ENCODE measurements at regions not wholly inside any gene's neighbourhood (a gene's known extent, or its start where the extent isn't known, plus 50 kb on each side); places are given as distances from the start of the nearest gene placed in this dataset.
"Not testable (repeated sequence)": the region's sequence is repeated elsewhere in the genome, so short reads cannot be mapped to it uniquely, and the experiment has no call there.

DNA sequence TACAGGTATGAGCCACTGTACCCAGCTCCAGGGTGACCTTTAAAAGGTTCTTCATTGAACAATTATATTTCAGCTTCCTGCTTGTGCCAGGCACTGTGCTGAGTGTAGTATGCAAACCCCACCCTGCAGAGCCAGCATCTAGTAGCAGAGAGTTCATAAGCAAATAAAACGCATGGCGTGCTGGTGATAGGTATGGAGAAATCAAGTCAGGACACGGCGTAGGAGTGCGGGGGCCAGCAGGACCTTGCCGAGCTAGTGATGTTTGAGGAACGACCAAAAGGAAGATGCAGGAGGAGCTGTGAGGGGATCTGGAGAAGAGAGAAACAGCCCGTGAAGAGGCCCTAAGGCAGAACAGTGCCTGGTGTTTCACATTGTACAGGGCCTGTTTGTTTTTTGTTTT, 105.8 kb downstream of the CRLF3 start:
- DNase-seq = peak; percentile 19
- H3K4me1 Mint-ChIP-seq; H3K27ac Mint-ChIP-seq; ATAC-seq (ENCODE audit: low read depth); H3K36me3 Mint-ChIP-seq; POLR2A ChIA-PET; H3K27me3 Mint-ChIP-seq; H3K9me3 Mint-ChIP-seq; H3K4me3 Mint-ChIP-seq: not testable (repeated sequence)

- H3K27ac Mint-ChIP-seq; ATAC-seq (ENCODE audit: low read depth); DNase-seq; POLR2A ChIA-PET; H3K4me3 Mint-ChIP-seq; H3K4me1 Mint-ChIP-seq; H3K27me3 Mint-ChIP-seq; H3K9me3 Mint-ChIP-seq; H3K36me3 Mint-ChIP-seq: not testable (repeated sequence)
Measured at GRCh38 chr17:30718099-30718447, 106.4 kb downstream of the CRLF3 start.

DNA sequence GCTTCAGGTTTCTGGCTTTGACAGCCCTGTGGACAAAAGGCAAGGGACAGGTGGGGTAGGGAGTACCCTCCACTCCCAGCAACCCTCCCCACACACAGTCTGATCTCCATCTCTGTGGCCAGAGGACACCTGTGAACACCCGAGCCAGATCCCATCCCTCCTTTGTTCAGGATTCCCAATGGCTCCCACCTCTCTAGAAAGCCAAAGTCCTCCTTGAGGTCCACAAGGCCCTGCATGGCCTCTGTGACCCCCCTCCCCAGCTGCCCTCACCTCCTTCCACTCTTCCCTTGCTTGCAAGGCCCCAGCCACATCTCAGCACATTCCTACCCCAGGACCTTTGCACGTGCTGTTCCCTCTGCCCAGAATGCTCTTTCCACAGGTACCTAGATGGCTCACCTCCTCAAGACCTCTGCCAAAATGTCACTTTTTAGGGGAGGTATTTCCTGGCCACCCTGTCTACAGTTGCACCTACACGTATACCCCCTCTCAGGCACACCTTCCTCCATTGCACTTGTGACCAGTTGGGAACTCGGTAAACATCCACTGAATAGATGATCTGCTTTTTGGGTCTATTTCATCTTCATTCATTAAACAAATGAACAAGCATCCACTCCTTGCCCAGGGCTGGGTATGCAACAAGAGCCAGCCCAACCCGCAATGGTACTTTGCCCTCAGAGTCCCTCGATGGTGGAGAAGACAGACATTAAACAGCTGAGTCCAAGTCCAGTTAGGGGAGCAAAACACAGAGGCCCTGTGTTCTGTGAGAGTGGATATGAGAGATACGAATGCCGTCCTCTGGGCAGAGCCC, 107.0 kb downstream of the CRLF3 start:
- Mint-ChIP-seq H3K9me3 (no peaks in the 10 kb centered on the region), H3K27me3 (no peaks in the 10 kb centered on the region), H3K4me3 (no peak overlapping the region), H3K4me1 (peaks cover 7% of the 10 kb centered on the region), H3K36me3 (no peaks in the 10 kb centered on the region), H3K27ac (no peak overlapping the region)
- ATAC-seq (ENCODE audit: low read depth) = no peak
- DNase-seq = peak; percentile 5
- POLR2A ChIA-PET = no interaction called here

DNA sequence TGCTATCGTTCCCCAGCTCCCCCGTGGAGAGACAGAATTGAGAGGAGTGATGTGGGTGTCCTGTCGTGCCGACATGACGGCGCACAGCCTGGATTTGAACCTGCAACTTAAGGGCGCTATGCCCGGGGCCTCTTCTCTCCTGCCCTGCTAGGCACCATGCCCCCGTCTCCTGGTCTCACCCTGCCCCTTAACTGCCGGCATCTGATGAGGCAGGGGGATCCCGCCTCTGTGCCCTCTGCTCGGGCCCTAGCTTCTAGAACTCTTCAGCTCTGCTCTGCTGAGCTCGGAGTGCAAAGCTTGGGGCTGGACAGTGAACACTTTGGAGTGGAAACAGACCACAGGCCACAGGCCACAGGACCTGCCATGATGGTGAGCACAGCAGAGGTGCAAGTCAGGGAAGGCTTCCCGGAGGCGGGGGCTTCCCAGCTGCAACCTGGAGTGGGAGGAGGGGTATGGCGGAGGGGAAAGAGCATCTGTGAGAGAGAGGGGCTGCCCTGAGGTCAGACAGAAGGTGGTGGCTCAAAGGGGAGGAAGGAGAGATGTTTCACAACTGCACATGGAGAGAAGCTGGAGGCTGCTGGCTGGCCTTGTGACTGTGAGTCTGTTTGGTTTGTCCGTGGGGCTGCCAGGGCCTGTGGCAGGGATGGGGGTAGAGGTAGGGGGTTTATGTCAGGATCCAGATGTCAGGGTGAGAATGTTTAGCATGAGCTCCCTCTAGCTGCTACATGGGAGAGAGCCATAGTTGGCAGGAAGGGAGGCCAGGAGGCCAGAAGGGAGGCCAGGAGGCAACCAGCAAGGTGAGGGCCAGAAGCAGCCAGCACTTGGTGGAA, 107.8 kb downstream of the CRLF3 start:
- peak; percentile 35 for DNase-seq
- ATAC-seq (ENCODE audit: low read depth) = no peak
- POLR2A ChIA-PET = no interaction called here
- Mint-ChIP-seq H3K4me3 (no peak overlapping the region), H3K27ac (no peak overlapping the region), H3K36me3 (no peaks in the 10 kb centered on the region), H3K27me3 (no peaks in the 10 kb centered on the region), H3K4me1 (peaks cover 7% of the 10 kb centered on the region), H3K9me3 (no peaks in the 10 kb centered on the region)

GRCh38 chr17:30714825-30715622, 109.5 kb downstream of the CRLF3 start:
- H3K4me1 Mint-ChIP-seq = not testable (repeated sequence)

GRCh38 chr17:30713805-30714204, 110.7 kb downstream of the CRLF3 start:
- H3K27ac Mint-ChIP-seq; H3K36me3 Mint-ChIP-seq; H3K4me1 Mint-ChIP-seq; POLR2A ChIA-PET; ATAC-seq (ENCODE audit: low read depth); H3K4me3 Mint-ChIP-seq; H3K9me3 Mint-ChIP-seq; DNase-seq: not testable (repeated sequence)
- peaks cover 12% of the 10 kb centered on the region for H3K27me3 Mint-ChIP-seq

More at GRCh38 chr17:30714825-30715622, 109.5 kb downstream of the CRLF3 start:
- POLR2A ChIA-PET = interaction anchor here (0.6 kb wide), 1 partner anchor 16 kb away, joined by 4 read pairs; no protein-coding TSS in a partner anchor
- ATAC-seq (ENCODE audit: low read depth) = peak; percentile 62
- H3K9me3 Mint-ChIP-seq, H3K27ac Mint-ChIP-seq, H3K36me3 Mint-ChIP-seq, H3K4me3 Mint-ChIP-seq: not testable (repeated sequence)
- DNase-seq = peak; percentile 68
- peaks cover 12% of the 10 kb centered on the region for H3K27me3 Mint-ChIP-seq

DNA sequence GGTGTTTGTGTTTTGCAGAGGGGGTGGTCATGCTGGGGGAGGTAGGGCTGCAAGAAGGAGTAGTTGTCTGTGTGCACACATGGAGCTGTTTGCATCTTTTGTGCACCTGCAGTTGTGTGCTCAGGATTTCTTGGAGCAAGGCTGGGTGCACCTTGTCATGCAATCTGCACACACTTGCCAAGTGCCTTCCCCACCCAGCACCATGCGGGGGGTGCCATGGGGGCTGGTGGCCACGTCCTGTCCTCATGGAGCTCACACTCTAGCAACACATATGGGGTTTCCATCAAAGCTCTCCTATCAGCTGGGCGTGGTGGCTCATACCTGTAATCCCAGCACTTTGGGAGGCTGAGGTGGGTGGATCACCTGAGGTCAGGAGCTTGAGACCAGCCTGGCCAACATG, 111.6 kb downstream of the CRLF3 start:
- H3K27ac Mint-ChIP-seq; H3K9me3 Mint-ChIP-seq; ATAC-seq (ENCODE audit: low read depth); H3K4me3 Mint-ChIP-seq; H3K4me1 Mint-ChIP-seq; H3K36me3 Mint-ChIP-seq; DNase-seq; POLR2A ChIA-PET: not testable (repeated sequence)
- peaks cover 20% of the 10 kb centered on the region for H3K27me3 Mint-ChIP-seq

DNA sequence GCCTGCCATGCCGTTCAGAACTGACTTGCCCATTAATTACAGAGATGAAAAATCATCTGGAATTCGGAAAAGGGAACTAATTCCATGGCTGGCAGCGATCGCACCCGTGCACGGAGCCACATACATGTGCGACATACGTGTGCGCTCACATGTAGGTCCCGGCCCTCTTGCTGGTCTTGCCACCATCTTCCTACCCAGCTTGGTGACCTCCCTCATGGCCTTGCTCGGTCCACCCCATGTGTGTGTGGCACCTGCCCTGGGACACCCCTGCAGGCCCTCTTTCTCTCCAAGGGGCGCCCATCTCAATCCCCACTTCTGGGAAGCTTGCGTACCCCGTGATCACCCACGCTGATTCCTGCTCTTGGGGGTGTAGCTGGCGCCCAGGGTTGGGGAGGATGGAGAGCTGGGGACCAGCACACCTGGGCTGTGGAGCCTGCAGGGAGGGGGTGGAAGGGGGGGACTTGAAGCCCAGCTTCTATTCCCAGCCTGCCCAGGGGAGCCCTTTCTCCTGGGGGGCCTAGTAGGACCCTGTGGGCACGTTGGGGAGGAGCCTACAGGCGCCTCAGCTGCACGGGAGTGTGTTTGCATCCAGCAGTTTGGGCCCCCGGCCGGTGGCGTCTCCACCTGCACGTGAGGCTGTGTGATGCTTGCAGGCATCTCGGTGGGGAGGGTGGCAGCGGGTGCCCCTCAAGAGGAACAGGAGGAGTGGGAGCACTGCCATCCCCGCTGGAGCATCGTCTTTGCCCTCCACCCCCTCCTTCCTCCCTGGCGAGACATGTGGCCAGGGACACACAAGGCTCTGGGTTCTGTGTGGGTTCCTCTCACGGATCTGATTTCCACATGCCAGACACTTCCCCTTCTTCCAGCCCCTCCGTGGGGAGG, 112.6 kb downstream of the CRLF3 start:
- H3K36me3 Mint-ChIP-seq; DNase-seq; H3K27ac Mint-ChIP-seq; ATAC-seq (ENCODE audit: low read depth); H3K9me3 Mint-ChIP-seq; POLR2A ChIA-PET: not testable (repeated sequence)
- H3K4me3 Mint-ChIP-seq = peak overlapping the region; percentile 78
- peaks cover 30% of the 10 kb centered on the region for H3K27me3 Mint-ChIP-seq
- peaks cover 13% of the 10 kb centered on the region for H3K4me1 Mint-ChIP-seq

DNA sequence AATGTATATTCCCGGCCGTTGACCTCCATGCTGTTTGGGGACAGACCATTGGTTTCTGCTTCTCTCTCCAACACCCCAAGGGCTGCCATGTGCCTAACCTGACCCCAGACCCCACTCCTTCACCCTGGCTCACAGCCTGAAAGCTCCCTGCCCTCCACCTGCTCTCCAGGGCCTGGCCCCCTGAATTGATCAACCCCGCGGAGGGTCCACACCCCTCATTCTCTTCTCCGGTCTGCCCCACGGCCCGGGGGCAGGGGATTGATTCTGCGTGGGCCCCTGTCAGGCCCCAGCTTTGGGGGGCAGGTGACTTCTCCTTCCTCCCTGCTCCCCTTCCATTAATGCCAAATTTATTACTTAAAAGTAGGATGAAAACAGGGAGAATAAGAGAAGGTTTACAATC, 113.3 kb downstream of the CRLF3 start:
- H3K27ac Mint-ChIP-seq; DNase-seq; H3K36me3 Mint-ChIP-seq; ATAC-seq (ENCODE audit: low read depth); POLR2A ChIA-PET; H3K9me3 Mint-ChIP-seq: not testable (repeated sequence)
- peaks cover 13% of the 10 kb centered on the region for H3K4me1 Mint-ChIP-seq
- H3K27me3 Mint-ChIP-seq = peaks cover 37% of the 10 kb centered on the region
- peak overlapping the region; percentile 78 for H3K4me3 Mint-ChIP-seq

DNA sequence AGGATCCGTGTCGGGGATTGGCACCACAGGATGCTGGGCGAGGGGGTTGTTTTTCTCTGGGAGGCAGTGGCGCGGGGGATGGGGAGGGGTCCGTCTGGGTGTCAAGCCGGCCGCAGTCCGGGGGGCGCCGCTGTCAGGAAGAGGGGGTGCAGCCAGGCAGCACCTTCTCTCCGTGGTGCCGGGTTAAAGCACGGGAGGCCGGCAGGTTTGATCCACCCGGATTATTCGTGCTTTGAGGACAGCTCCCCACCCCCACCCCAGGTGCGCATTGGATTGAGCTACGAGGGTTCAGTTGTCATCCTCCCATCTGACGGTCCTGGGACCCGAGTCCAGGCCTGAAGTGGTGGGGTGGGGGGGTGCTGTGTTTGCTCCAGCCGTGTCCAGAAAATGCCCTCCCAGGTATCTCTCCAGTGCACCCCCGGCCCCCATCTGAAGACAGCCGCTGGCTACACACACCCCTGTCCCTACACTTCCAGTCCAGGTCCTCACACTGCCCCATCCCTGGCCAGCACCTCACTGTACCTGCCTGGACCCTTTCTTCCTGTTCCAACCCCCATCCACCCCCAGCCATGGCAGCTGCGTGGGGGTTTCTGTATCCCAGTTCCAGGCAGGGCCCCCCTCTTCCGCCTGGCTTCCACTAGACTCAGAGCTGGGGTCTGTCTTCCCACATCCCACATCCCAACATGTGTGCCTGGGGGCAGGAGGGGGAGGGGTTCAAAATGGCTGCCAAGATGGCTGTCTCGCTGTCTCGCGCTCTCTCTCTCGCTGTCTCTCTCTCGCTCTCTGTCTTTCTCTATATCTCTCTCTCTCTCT, 114.0 kb downstream of the CRLF3 start:
- H3K27me3 Mint-ChIP-seq = peaks cover 44% of the 10 kb centered on the region
- H3K27ac Mint-ChIP-seq; H3K36me3 Mint-ChIP-seq; DNase-seq; H3K9me3 Mint-ChIP-seq; ATAC-seq (ENCODE audit: low read depth); POLR2A ChIA-PET: not testable (repeated sequence)
- H3K4me3 Mint-ChIP-seq = peak overlapping the region; percentile 78
- H3K4me1 Mint-ChIP-seq = peaks cover 15% of the 10 kb centered on the region

DNA sequence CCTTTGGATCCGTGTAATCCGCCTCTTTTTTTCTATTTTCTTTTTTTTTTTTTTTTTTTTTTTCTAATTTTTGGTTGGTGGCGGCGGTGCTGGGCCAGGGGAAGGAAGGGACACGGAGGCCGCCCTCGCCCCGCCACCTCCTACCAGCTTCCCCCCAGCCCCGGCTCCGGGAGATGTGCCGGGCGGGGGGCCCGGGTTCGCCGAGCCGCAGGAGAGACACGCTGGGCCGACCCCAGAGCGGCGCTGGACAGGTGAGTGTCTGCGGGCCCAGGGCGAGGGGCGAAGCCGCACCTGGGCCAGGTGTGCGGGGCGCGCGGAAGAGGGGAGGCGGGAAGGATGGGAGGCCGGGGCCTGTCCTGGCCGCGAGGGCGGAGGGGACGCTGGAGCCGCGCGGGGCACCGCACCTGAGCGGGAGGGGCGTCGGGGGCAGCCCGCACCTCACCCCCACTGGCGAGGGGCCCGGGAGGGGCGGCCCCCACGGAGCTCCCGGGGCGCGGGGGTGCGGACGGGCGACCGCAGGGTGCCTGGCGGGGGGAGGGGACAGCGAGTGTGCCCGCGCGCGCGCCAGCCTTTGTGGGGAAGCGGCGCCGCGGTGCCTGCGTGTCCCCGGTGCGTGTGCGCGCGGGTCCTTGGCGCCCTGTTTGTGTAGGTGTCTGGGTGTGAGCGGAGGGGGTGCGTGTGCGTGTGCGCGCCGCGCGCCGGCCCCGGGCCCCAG, 114.8 kb downstream of the CRLF3 start:
- peaks cover 13% of the 10 kb centered on the region for H3K4me1 Mint-ChIP-seq
- not testable (repeated sequence) for H3K9me3 Mint-ChIP-seq; H3K36me3 Mint-ChIP-seq; H3K27ac Mint-ChIP-seq; ATAC-seq (ENCODE audit: low read depth)
- peaks cover 50% of the 10 kb centered on the region for H3K27me3 Mint-ChIP-seq
- DNase-seq = peak; percentile 58
- POLR2A ChIA-PET = interaction anchor here (0.7 to 1.4 kb wide), 2 partner anchors 12 to 14 kb away, joined by 3 read pairs; no protein-coding TSS in a partner anchor
- H3K4me3 Mint-ChIP-seq = peak overlapping the region; percentile 78
